K562 (cell line): ENCODE measurements at regions not wholly inside any gene's neighbourhood (a gene's known extent, or its start where the extent isn't known, plus 50 kb on each side); places are given as distances from the start of the nearest gene placed in this dataset.

Experiments
- CTCF ChIP-seq, 3 experiments: IDR thresholded peaks in 2 of 3; conservative IDR thresholded peaks in 1 of 3; 2 replicates each; pipeline ENCODE4 v1.5.1; 2011 to 2012; ENCODE audit warnings: low read length in 3 of 3, mild to moderate bottlenecking in 3 of 3, control low read depth in 2 of 3, improper control_type of control experiment in 1 of 3, inconsistent platforms in 1 of 3, low read depth in 1 of 3, mixed read lengths in 1 of 3, moderate library complexity in 1 of 3; ENCODE audit not compliant: insufficient read depth in 2 of 3
- ZFP91 ChIP-seq: sonication (generic); formaldehyde crosslinking; IDR thresholded peaks from 2 replicates; pipeline ENCODE4 v1.8.0; 2022; ENCODE audit warnings: mild to moderate bottlenecking, missing genetic modification reagents

GRCh38 chr2:103605071-103605780 lies 843.4 kb downstream of the TMEM182 start:
- TF ChIP-seq ZFP91 (CRISPR knock-in tag) (no peak), CTCF (IDR thresholded peaks at IDR 0.05 in 2 of 3, conservative IDR thresholded peaks at IDR 0.05 in 1 of 3; ENCODE audit: insufficient read depth in 2 of 3, low read depth in 1 of 3, low read length in 3 of 3) (no peak)
